Stomach smooth muscle (tissue), 2 donors: ENCODE measurements at regions not wholly inside any gene's neighbourhood (a gene's known extent, or its start where the extent isn't known, plus 50 kb on each side); places are given as distances from the start of the nearest gene placed in this dataset.

ENCODE experiments used
- H3K27ac ChIP-seq: one replicate; pipeline ENCODE4 v1.7.0; 2013; ENCODE audit warnings: mild to moderate bottlenecking, low read length, inconsistent platforms
- H3K27me3 ChIP-seq, 2 donors: one replicate each; pipeline ENCODE4 v1.7.0; 2013; ENCODE audit warnings: low read length in 2 of 2; ENCODE audit not compliant: insufficient read depth in 2 of 2, control insufficient read depth in 1 of 2
- H3K36me3 ChIP-seq, 2 donors: one replicate each; pipeline ENCODE4 v1.7.0; 2013; ENCODE audit warnings: low read length in 2 of 2; ENCODE audit not compliant: control insufficient read depth in 2 of 2, insufficient read depth in 2 of 2
- H3K4me1 ChIP-seq: one replicate; pipeline ENCODE4 v1.7.0; 2013; ENCODE audit warnings: low read length; ENCODE audit not compliant: control insufficient read depth, insufficient read depth
- H3K4me3 ChIP-seq, 2 donors: one replicate each; pipeline ENCODE4 v1.7.0; 2013; ENCODE audit warnings: low read length in 2 of 2
- H3K9ac ChIP-seq, 2 donors: one replicate each; pipeline ENCODE4 v1.7.0; 2013; ENCODE audit warnings: low read length in 2 of 2, mild to moderate bottlenecking in 1 of 2
- H3K9me3 ChIP-seq, 2 donors: one replicate each; pipeline ENCODE4 v1.7.0; 2013; ENCODE audit warnings: low read length in 2 of 2; ENCODE audit not compliant: control insufficient read depth in 2 of 2
- donor health status: healthy.
- donor health status: Pancreatic carcinoma.

- Histone ChIP-seq H3K9me3 (no peaks in the 10 kb centered on the region), H3K4me3 (no peak overlapping the region), H3K36me3 (no peaks in the 10 kb centered on the region), H3K27ac (no peak overlapping the region), H3K27me3 (no peaks in the 10 kb centered on the region), H3K9ac (no peak overlapping the region), H3K4me1 (peaks cover 6% of the 10 kb centered on the region)
Observed at GRCh38 chr13:44022196-44022595, 142.5 kb downstream of the LACC1 start.

GRCh38 chr13:44024167-44024845, 144.6 kb downstream of the LACC1 start:
- no peak overlapping the region for H3K9ac ChIP-seq
- no peaks in the 10 kb centered on the region for H3K9me3 ChIP-seq
- no peak overlapping the region for H3K4me3 ChIP-seq
- no peak overlapping the region for H3K27ac ChIP-seq
- peaks cover 4% of the 10 kb centered on the region for H3K4me1 ChIP-seq
- H3K36me3 ChIP-seq, result no peaks in the 10 kb centered on the region
- no peaks in the 10 kb centered on the region for H3K27me3 ChIP-seq

GRCh38 chr13:44024846-44025195, 145.1 kb downstream of the LACC1 start:
- H3K4me1 ChIP-seq, result peaks cover 4% of the 10 kb centered on the region
- no peak overlapping the region for H3K27ac ChIP-seq
- no peaks in the 10 kb centered on the region for H3K9me3 ChIP-seq
- H3K4me3 ChIP-seq, result no peak overlapping the region
- H3K36me3 ChIP-seq, result no peaks in the 10 kb centered on the region
- H3K9ac ChIP-seq, result no peak overlapping the region
- H3K27me3 ChIP-seq, result no peaks in the 10 kb centered on the region

- no peaks in the 10 kb centered on the region for H3K9me3 ChIP-seq
- peaks cover 4% of the 10 kb centered on the region for H3K4me1 ChIP-seq
- no peak overlapping the region for H3K4me3 ChIP-seq
- no peaks in the 10 kb centered on the region for H3K36me3 ChIP-seq
- no peaks in the 10 kb centered on the region for H3K27me3 ChIP-seq
- H3K27ac ChIP-seq, result no peak overlapping the region
- H3K9ac ChIP-seq, result no peak overlapping the region
Observed at GRCh38 chr13:44026194-44026593, 146.5 kb downstream of the LACC1 start.

DNA sequence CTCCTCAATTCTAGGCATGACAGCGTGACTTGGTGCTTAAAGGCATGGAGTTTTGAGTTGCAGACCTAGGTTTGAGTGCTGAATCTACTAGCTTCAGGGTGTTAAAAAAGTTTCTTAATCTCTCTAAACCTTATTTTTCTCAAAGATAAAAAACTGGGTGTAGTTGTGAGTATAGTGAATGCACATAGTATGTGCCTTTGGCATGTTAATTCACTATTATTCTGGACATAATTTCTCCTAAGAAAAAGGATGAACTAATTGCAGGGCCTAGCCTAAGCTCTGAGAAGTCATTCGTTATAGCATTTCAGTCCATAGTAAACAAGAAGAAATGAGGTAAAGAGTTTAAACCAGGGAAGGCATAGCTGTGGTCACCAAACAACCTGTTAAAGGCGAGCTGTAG, 149.0 kb downstream of the LACC1 start:
- Histone ChIP-seq H3K27me3 (no peaks in the 10 kb centered on the region), H3K27ac (no peak overlapping the region), H3K9ac (no peak overlapping the region), H3K4me3 (no peak overlapping the region), H3K36me3 (no peaks in the 10 kb centered on the region), H3K4me1 (no peaks in the 10 kb centered on the region), H3K9me3 (no peaks in the 10 kb centered on the region)

GRCh38 chr13:44030615-44031014, 150.9 kb downstream of the LACC1 start:
- H3K4me1 ChIP-seq, result no peaks in the 10 kb centered on the region
- no peaks in the 10 kb centered on the region for H3K27me3 ChIP-seq
- no peak overlapping the region for H3K4me3 ChIP-seq
- no peak overlapping the region for H3K9ac ChIP-seq
- no peak overlapping the region for H3K27ac ChIP-seq
- no peaks in the 10 kb centered on the region for H3K36me3 ChIP-seq
- H3K9me3 ChIP-seq, result no peaks in the 10 kb centered on the region

- Histone ChIP-seq H3K4me1 (no peaks in the 10 kb centered on the region), H3K9ac (no peak overlapping the region), H3K27ac (no peak overlapping the region), H3K4me3 (no peak overlapping the region), H3K9me3 (no peaks in the 10 kb centered on the region), H3K27me3 (no peaks in the 10 kb centered on the region), H3K36me3 (no peaks in the 10 kb centered on the region)
Observed at GRCh38 chr13:44031555-44031954, 151.9 kb downstream of the LACC1 start.

DNA sequence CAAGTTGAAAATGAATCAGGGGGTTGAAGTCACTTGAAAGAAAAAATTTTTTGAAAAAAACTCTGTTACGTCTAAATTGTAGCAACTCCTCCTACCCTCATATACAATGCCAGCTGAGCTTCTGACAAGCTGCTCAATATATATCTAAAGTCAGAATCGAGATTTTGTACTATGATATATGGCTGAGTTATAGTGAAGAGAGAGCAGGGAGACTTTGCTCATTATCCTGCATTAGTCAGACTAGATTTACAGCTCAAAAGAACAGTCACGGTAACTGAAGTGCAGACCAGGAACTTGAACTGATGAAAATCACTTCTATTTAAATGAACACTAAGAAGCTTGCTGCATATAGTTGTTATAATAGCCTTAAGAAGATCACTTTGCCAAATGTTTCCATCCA, 153.1 kb downstream of the LACC1 start:
- H3K27ac ChIP-seq, result no peak overlapping the region
- H3K4me3 ChIP-seq, result no peak overlapping the region
- H3K36me3 ChIP-seq, result no peaks in the 10 kb centered on the region
- no peaks in the 10 kb centered on the region for H3K27me3 ChIP-seq
- H3K9ac ChIP-seq, result no peak overlapping the region
- H3K9me3 ChIP-seq, result no peaks in the 10 kb centered on the region
- H3K4me1 ChIP-seq, result no peaks in the 10 kb centered on the region

DNA sequence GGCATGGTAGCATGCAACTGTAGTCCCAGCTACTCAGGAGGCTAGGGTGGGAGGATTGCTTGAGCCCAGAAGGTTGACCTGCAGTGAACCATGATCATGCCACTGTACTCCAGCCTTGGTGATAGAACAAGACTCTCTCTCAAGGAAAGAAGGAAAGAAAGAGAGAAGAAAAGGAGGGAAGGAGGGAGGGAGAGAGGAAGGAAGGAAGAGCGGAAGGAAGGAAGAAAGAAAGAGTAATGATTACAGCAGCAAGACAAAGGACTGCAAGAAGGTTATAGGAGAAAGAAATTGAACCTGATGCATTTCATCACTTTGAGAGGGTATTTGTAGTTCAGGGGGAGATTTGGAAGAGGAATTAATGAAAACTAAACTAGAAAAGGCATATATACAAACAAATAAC, 155.7 kb downstream of the LACC1 start:
- Histone ChIP-seq H3K9ac (no peak overlapping the region), H3K36me3 (no peaks in the 10 kb centered on the region), H3K27me3 (no peaks in the 10 kb centered on the region), H3K9me3 (no peaks in the 10 kb centered on the region), H3K27ac (no peak overlapping the region), H3K4me1 (no peaks in the 10 kb centered on the region), H3K4me3 (no peak overlapping the region)

- Histone ChIP-seq H3K9ac (no peak overlapping the region), H3K36me3 (no peaks in the 10 kb centered on the region), H3K27ac (no peak overlapping the region), H3K4me3 (no peak overlapping the region), H3K27me3 (no peaks in the 10 kb centered on the region), H3K4me1 (no peaks in the 10 kb centered on the region), H3K9me3 (no peaks in the 10 kb centered on the region)
Observed at GRCh38 chr13:44040070-44040817, 160.5 kb downstream of the LACC1 start.

- Histone ChIP-seq H3K27me3 (no peaks in the 10 kb centered on the region), H3K27ac (no peak overlapping the region), H3K36me3 (no peaks in the 10 kb centered on the region), H3K4me3 (no peak overlapping the region), H3K9ac (no peak overlapping the region), H3K9me3 (no peaks in the 10 kb centered on the region), H3K4me1 (no peaks in the 10 kb centered on the region)
Observed at GRCh38 chr13:44040818-44041100, 161.1 kb downstream of the LACC1 start.
